Testis (tissue), 2 donors: ENCODE measurements at regions not wholly inside any gene's neighbourhood (a gene's known extent, or its start where the extent isn't known, plus 50 kb on each side); places are given as distances from the start of the nearest gene placed in this dataset.
"Not testable (repeated sequence)": the region's sequence is repeated elsewhere in the genome, so short reads cannot be mapped to it uniquely, and the experiment has no call there.

ENCODE experiments used
- DNase-seq: peaks from one replicate; pipeline ENCODE4 v3.0.0-alpha.2; 2019
- H3K27ac ChIP-seq, 2 donors: fragments of 200-600 bp; sonication (generic); one replicate each; pipeline ENCODE4 v1.5.1; 2019
- H3K27me3 ChIP-seq: fragments of 200-600 bp; sonication (generic); one replicate; pipeline ENCODE4 v1.5.1; 2019
- H3K36me3 ChIP-seq: fragments of 200-600 bp; sonication (generic); one replicate; pipeline ENCODE4 v1.5.1; 2017; ENCODE audit warnings: low read depth; ENCODE audit errors: missing control alignments
- H3K4me1 ChIP-seq: fragments of 200-600 bp; sonication (generic); one replicate; pipeline ENCODE4 v1.5.1; 2019
- H3K4me3 ChIP-seq, 2 donors: fragments of 200-600 bp; sonication (generic); one replicate each; pipeline ENCODE4 v1.5.1; 2017 to 2019
- H3K9me3 ChIP-seq: fragments of 200-600 bp; sonication (generic); one replicate; pipeline ENCODE4 v1.5.1; 2017
- CTCF ChIP-seq, 3 experiments: fragments of 450-650 bp in 2 of 3; fragments of 200-600 bp in 1 of 3; sonication (generic) in 1 of 3; IDR thresholded peaks; one replicate each; pipeline ENCODE4 v1.5.1; 2016 to 2019; ENCODE audit warnings: antibody characterized with exemption in 3 of 3, mild to moderate bottlenecking in 2 of 3, moderate library complexity in 1 of 3
- POLR2A ChIP-seq: fragments of 450-650 bp; IDR thresholded peaks from one replicate; pipeline ENCODE4 v1.6.1; 2017; ENCODE audit warnings: antibody characterized with exemption, mild to moderate bottlenecking, moderate library complexity
- WGBS, 2 donors: methylation state at CpG; one replicate each; pipeline ENCODE4 v1.1.5; 2018; 5-methylcytosine and 5-hydroxymethylcytosine counted together
- intact Hi-C: fragments of 100-400 bp; cut with DNase I; formaldehyde crosslinking; loops from one replicate; pipeline ENCODE4 v1.15.1; 2023; ENCODE audit warnings: low total_unique reads

GRCh38 chr10:32180390-32181280 is 124.4 kb upstream of the KIF5B start:
- H3K4me1 ChIP-seq: peaks cover 3% of the 10 kb centered on the region
- no peak for DNase-seq
- H3K9me3 ChIP-seq: no peaks in the 10 kb centered on the region
- intact Hi-C loops: no loop called here
- H3K27me3 ChIP-seq: no peaks in the 10 kb centered on the region
- no peaks in the 10 kb centered on the region for H3K36me3 ChIP-seq
- H3K4me3 ChIP-seq: no peak overlapping the region
- H3K27ac ChIP-seq: no peak overlapping the region
- WGBS, 2 donors: 64 to 70% methylated on average over 18 of the region's 18 CpGs
- TF ChIP-seq POLR2A (no peak), CTCF (IDR thresholded peaks at IDR 0.05) (no peak)

GRCh38 chr10:32179836-32180235 is 123.6 kb upstream of the KIF5B start:
- Histone ChIP-seq H3K4me1 (peaks cover 3% of the 10 kb centered on the region), H3K27me3 (no peaks in the 10 kb centered on the region), H3K36me3 (no peaks in the 10 kb centered on the region)

GRCh38 chr10:32177594-32177993 is 121.4 kb upstream of the KIF5B start:
- H3K4me3 ChIP-seq, DNase-seq, intact Hi-C loops, H3K9me3 ChIP-seq, H3K4me1 ChIP-seq, H3K27ac ChIP-seq, H3K27me3 ChIP-seq, H3K36me3 ChIP-seq: not testable (repeated sequence)
- 89 to 94% methylated on average over 7 of the region's 7 CpGs for WGBS, 2 donors

More at GRCh38 chr10:32179836-32180235, 123.6 kb upstream of the KIF5B start:
- 73 to 83% methylated on average over 5 of the region's 5 CpGs for WGBS, 2 donors
- Histone ChIP-seq H3K9me3 (no peaks in the 10 kb centered on the region), H3K27ac (no peak overlapping the region), H3K4me3 (no peak overlapping the region)
- no peak for DNase-seq
- intact Hi-C loops: no loop called here
- TF ChIP-seq CTCF (IDR thresholded peaks at IDR 0.05): no peak
- TF ChIP-seq POLR2A: no peak

GRCh38 chr10:32175629-32176028 is 119.4 kb upstream of the KIF5B start:
- intact Hi-C loops: no loop called here
- Histone ChIP-seq H3K9me3 (no peaks in the 10 kb centered on the region), H3K36me3 (no peaks in the 10 kb centered on the region), H3K4me3 (no peak overlapping the region), H3K4me1 (peaks cover 3% of the 10 kb centered on the region), H3K27ac (no peak overlapping the region), H3K27me3 (no peaks in the 10 kb centered on the region)
- TF ChIP-seq POLR2A (no peak), CTCF (IDR thresholded peaks at IDR 0.05) (no peak)
- WGBS, 2 donors: 96 to 98% methylated on average over 2 of the region's 2 CpGs
- no peak for DNase-seq

GRCh38 chr10:32174349-32174893 is 118.2 kb upstream of the KIF5B start:
- no peak overlapping the region for H3K4me3 ChIP-seq
- WGBS, 2 donors: 83 to 99% methylated on average over 3 of the region's 3 CpGs
- H3K27ac ChIP-seq: no peak overlapping the region
- no peak for TF ChIP-seq CTCF (IDR thresholded peaks at IDR 0.05)
- no peak for TF ChIP-seq POLR2A
- no peak for DNase-seq
- peaks cover 5% of the 10 kb centered on the region for H3K4me1 ChIP-seq
- intact Hi-C loops: no loop called here
- no peaks in the 10 kb centered on the region for H3K9me3 ChIP-seq
- H3K27me3 ChIP-seq: no peaks in the 10 kb centered on the region
- no peaks in the 10 kb centered on the region for H3K36me3 ChIP-seq
